ENCODE measurements at regions not wholly inside any gene's neighbourhood (a gene's known extent, or its start where the extent isn't known, plus 50 kb on each side); places are given as distances from the start of the nearest gene placed in this dataset.

DNA sequence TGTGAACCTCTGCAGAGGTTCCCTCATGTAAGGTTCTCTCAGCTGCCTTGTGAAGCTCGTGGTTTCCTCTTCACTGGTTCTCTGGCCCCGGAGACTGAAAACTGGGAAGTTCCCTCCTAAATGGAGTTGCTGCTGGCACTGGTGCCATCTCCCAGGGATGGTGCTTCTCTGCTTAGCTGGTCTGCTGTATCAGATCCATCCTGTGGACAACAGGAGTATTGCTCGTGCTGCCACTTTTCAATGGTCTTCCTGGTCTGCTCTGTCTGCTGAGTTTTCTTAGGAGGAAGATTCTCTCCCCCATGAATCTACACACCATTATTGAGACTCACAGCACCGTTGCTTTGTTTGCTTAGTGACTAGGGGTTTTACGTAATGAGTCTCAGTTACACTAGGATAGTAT, 247.8 kb downstream of the OTUD1 start:
- ATAC-seq (ENCODE audit: low FRiP score) (no peak), DNase-seq (ENCODE audit: low spot score) (no peak)
- no peak for TF ChIP-seq CTCF (IDR thresholded peaks at IDR 0.05)

- ATAC-seq (ENCODE audit: low FRiP score) (no peak), DNase-seq (ENCODE audit: low spot score) (no peak)
- TF ChIP-seq CTCF (IDR thresholded peaks at IDR 0.05) = no peak
Measured at GRCh38 chr10:23692736-23693135, 253.9 kb downstream of the OTUD1 start.

GRCh38 chr10:23693501-23693901, 254.6 kb downstream of the OTUD1 start:
- ATAC-seq (ENCODE audit: low FRiP score) = no peak
- no peak for DNase-seq (ENCODE audit: low spot score)

GRCh38 chr10:23693925-23694324, 255.1 kb downstream of the OTUD1 start:
- ATAC-seq (ENCODE audit: low FRiP score) = peak; percentile 22
- DNase-seq (ENCODE audit: low spot score) = no peak
- no peak for TF ChIP-seq CTCF (IDR thresholded peaks at IDR 0.05)

More at GRCh38 chr10:23693501-23693901, 254.6 kb downstream of the OTUD1 start:
- TF ChIP-seq CTCF (IDR thresholded peaks at IDR 0.05) = no peak

GRCh38 chr10:23694446-23694920, 255.6 kb downstream of the OTUD1 start:
- ATAC-seq (ENCODE audit: low FRiP score) (peak; percentile 57), DNase-seq (ENCODE audit: low spot score) (no peak)
- TF ChIP-seq CTCF (IDR thresholded peaks at IDR 0.05) = no peak

- no peak for ATAC-seq (ENCODE audit: low FRiP score)
- no peak for DNase-seq (ENCODE audit: low spot score)
- no peak for TF ChIP-seq CTCF (IDR thresholded peaks at IDR 0.05)
Measured at GRCh38 chr10:23694921-23695824, 256.3 kb downstream of the OTUD1 start.
